HG03159 (cell line): ENCODE measurements at regions not wholly inside any gene's neighbourhood (a gene's known extent, or its start where the extent isn't known, plus 50 kb on each side); places are given as distances from the start of the nearest gene placed in this dataset.
A peak's percentile ranks its signal among the peaks of the same experiment; 100 is the strongest.

ENCODE experiments used
- ATAC-seq: cut with Tn5 transposase; IDR thresholded peaks from one replicate; pipeline ENCODE4 v1.9.1; 2021; ENCODE audit warnings: mild to moderate bottlenecking, moderate library complexity; ENCODE audit not compliant: unreplicated experiment

- no peak for ATAC-seq
Observed at GRCh38 chr1:83735526-83735925, 263.4 kb downstream of the TTLL7 start.

- ATAC-seq: no peak
Observed at GRCh38 chr1:83734420-83734819, 264.5 kb downstream of the TTLL7 start.

- no peak for ATAC-seq
Observed at GRCh38 chr1:83725735-83726360, 273.1 kb downstream of the TTLL7 start.

- ATAC-seq: no peak
Observed at GRCh38 chr1:83718338-83718737, 280.6 kb downstream of the TTLL7 start.

- no peak for ATAC-seq
Observed at GRCh38 chr1:83717785-83718184, 281.1 kb downstream of the TTLL7 start.

GRCh38 chr1:83716641-83717040, 282.3 kb downstream of the TTLL7 start:
- no peak for ATAC-seq

- ATAC-seq: no peak
Observed at GRCh38 chr1:83715550-83715949, 283.4 kb downstream of the TTLL7 start.

- no peak for ATAC-seq
Observed at GRCh38 chr1:83709662-83710061, 289.3 kb downstream of the TTLL7 start.

GRCh38 chr1:83706354-83706938, 292.5 kb downstream of the TTLL7 start:
- no peak for ATAC-seq

- no peak for ATAC-seq
Observed at GRCh38 chr1:83705091-83705490, 293.8 kb downstream of the TTLL7 start.

GRCh38 chr1:83704350-83704749, 294.6 kb downstream of the TTLL7 start:
- ATAC-seq: no peak

GRCh38 chr1:83702356-83702755, 296.6 kb downstream of the TTLL7 start:
- no peak for ATAC-seq

GRCh38 chr1:83701355-83701754, 297.6 kb downstream of the TTLL7 start:
- ATAC-seq: no peak

GRCh38 chr1:83698644-83699043, 300.3 kb downstream of the TTLL7 start:
- no peak for ATAC-seq

GRCh38 chr1:83697961-83698360, 301.0 kb downstream of the TTLL7 start:
- no peak for ATAC-seq

GRCh38 chr1:83697220-83697619, 301.7 kb downstream of the TTLL7 start:
- no peak for ATAC-seq

- no peak for ATAC-seq
Observed at GRCh38 chr1:83694449-83694848, 304.5 kb downstream of the TTLL7 start.

- no peak for ATAC-seq
Observed at GRCh38 chr1:83693427-83694126, 305.4 kb downstream of the TTLL7 start.

GRCh38 chr1:83692524-83693381, 306.2 kb downstream of the TTLL7 start:
- ATAC-seq: peak; percentile 58

GRCh38 chr1:83691953-83692500, 306.9 kb downstream of the TTLL7 start:
- ATAC-seq: no peak
